Right lobe of liver (tissue), 4 donors: ENCODE measurements at regions not wholly inside any gene's neighbourhood (a gene's known extent, or its start where the extent isn't known, plus 50 kb on each side); places are given as distances from the start of the nearest gene placed in this dataset.

Source experiments
- POLR2A ChIP-seq: fragments of 450-650 bp; IDR thresholded peaks from one replicate; pipeline ENCODE4 v1.6.1; 2017; ENCODE audit warnings: antibody characterized with exemption, mild to moderate bottlenecking
- TF ChIP-seq, protein P1 (sequence below), 4 donors: fragments of 200-600 bp in 3 of 4; fragments of 450-650 bp in 1 of 4; IDR thresholded peaks; one replicate each; pipeline versions ENCODE4 v1.5.1 to v1.8.0; 2016 to 2022; ENCODE audit warnings: antibody characterized with exemption in 4 of 4, mild to moderate bottlenecking in 2 of 4
- donor health status: DM: no; HTN: no; CAD: no.
- donor health status: DM: no; HTN: no; CAD: no.
- donor health status: DM: no; HTN: yes; CAD: no.

DNA sequence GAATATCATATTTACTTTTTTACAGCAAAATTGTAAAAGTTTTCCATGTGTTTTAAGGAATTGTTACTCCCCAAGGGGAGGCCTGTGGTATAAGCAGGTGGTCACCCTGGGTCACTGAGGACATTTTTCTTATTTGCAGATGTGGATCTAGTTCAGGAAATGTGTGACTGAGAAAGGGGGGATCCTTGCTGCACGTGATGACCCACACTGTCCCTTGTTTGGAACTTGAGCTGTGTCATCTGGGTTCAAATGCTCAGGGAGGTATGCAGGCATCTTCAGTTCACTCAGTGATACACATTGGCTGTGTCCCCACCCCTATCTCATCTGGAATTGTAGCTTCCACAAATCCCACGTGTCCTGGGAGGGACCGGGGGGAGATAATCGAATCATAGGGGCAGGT lies 431.9 kb upstream of the CDH4 start:
- TF ChIP-seq, protein P1, sequence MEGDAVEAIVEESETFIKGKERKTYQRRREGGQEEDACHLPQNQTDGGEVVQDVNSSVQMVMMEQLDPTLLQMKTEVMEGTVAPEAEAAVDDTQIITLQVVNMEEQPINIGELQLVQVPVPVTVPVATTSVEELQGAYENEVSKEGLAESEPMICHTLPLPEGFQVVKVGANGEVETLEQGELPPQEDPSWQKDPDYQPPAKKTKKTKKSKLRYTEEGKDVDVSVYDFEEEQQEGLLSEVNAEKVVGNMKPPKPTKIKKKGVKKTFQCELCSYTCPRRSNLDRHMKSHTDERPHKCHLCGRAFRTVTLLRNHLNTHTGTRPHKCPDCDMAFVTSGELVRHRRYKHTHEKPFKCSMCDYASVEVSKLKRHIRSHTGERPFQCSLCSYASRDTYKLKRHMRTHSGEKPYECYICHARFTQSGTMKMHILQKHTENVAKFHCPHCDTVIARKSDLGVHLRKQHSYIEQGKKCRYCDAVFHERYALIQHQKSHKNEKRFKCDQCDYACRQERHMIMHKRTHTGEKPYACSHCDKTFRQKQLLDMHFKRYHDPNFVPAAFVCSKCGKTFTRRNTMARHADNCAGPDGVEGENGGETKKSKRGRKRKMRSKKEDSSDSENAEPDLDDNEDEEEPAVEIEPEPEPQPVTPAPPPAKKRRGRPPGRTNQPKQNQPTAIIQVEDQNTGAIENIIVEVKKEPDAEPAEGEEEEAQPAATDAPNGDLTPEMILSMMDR (IDR thresholded peaks at IDR 0.05): no peak
- no peak for TF ChIP-seq POLR2A
